NB4 (cell line): ENCODE measurements at regions not wholly inside any gene's neighbourhood (a gene's known extent, or its start where the extent isn't known, plus 50 kb on each side); places are given as distances from the start of the nearest gene placed in this dataset.

Experiments
- MYC ChIP-seq: IDR thresholded peaks from 2 replicates; pipeline ENCODE4 v1.6.1; 2011; ENCODE audit warnings: low read depth, low read length
- POLR2A ChIP-seq: IDR thresholded peaks from 2 replicates; pipeline ENCODE4 v1.6.1; 2011; ENCODE audit warnings: mild to moderate bottlenecking; ENCODE audit not compliant: insufficient read length; ENCODE audit errors: extremely low read depth
- TF ChIP-seq, protein P1 (sequence below): IDR thresholded peaks from one replicate; pipeline ENCODE4 v1.5.1; 2012; ENCODE audit warnings: low read depth, low read length
- TF ChIP-seq, protein P2 (sequence below): IDR thresholded peaks from 2 replicates; pipeline ENCODE4 v1.6.1; 2011; ENCODE audit warnings: low read depth, low read length

DNA sequence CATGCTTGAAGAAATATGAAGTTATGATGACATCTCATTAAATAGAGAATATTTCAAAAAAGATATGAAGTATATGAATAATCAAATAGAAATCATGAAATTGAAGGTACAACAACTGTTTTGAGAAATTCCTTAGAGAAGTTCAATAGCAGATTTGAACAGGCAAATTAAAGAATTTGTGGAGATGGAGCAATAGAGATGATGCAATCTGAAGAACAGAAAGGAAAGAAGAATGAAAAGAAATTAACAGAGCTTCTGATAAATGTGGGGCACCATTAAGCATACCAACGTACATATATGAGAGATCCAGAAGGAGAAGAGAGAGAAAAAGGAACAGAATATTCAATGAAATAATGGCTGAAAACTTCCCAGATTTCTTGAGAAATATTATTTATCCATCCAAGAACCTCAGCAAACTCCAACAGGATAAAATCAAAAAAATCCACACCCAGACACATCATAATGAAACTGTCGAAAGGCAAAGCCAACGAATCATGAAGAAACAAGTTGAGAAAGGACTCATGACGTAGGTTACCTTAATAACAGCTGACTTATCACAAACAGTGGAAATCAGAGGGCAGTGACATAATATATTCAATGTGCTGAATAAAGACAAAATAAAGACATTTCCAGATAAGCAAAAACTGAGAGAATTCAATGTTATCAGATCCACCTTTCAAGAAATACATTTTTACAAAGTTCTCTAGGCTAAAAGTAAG is 297.2 kb upstream of the TARS1 start:
- TF ChIP-seq, protein P1, sequence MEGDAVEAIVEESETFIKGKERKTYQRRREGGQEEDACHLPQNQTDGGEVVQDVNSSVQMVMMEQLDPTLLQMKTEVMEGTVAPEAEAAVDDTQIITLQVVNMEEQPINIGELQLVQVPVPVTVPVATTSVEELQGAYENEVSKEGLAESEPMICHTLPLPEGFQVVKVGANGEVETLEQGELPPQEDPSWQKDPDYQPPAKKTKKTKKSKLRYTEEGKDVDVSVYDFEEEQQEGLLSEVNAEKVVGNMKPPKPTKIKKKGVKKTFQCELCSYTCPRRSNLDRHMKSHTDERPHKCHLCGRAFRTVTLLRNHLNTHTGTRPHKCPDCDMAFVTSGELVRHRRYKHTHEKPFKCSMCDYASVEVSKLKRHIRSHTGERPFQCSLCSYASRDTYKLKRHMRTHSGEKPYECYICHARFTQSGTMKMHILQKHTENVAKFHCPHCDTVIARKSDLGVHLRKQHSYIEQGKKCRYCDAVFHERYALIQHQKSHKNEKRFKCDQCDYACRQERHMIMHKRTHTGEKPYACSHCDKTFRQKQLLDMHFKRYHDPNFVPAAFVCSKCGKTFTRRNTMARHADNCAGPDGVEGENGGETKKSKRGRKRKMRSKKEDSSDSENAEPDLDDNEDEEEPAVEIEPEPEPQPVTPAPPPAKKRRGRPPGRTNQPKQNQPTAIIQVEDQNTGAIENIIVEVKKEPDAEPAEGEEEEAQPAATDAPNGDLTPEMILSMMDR, result no peak
- no peak for TF ChIP-seq POLR2A
- TF ChIP-seq MYC, result no peak
- TF ChIP-seq, protein P2, sequence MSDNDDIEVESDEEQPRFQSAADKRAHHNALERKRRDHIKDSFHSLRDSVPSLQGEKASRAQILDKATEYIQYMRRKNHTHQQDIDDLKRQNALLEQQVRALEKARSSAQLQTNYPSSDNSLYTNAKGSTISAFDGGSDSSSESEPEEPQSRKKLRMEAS, result no peak
